NB4 (cell line): ENCODE measurements at regions not wholly inside any gene's neighbourhood (a gene's known extent, or its start where the extent isn't known, plus 50 kb on each side); places are given as distances from the start of the nearest gene placed in this dataset.

ENCODE experiments used
- DNase-seq: peaks from one replicate; pipeline ENCODE4 v3.0.0; 2010; ENCODE audit warnings: low read depth
- H3K4me3 ChIP-seq: one replicate; pipeline ENCODE4 v1.5.1; 2011; ENCODE audit warnings: mild to moderate bottlenecking, low read depth, low read length, moderate library complexity
- MYC ChIP-seq: IDR thresholded peaks from 2 replicates; pipeline ENCODE4 v1.6.1; 2011; ENCODE audit warnings: low read depth, low read length
- POLR2A ChIP-seq: IDR thresholded peaks from 2 replicates; pipeline ENCODE4 v1.6.1; 2011; ENCODE audit warnings: mild to moderate bottlenecking; ENCODE audit not compliant: insufficient read length; ENCODE audit errors: extremely low read depth
- TF ChIP-seq, protein P1 (sequence below): IDR thresholded peaks from one replicate; pipeline ENCODE4 v1.5.1; 2012; ENCODE audit warnings: low read depth, low read length
- TF ChIP-seq, protein P2 (sequence below): IDR thresholded peaks from 2 replicates; pipeline ENCODE4 v1.6.1; 2011; ENCODE audit warnings: low read depth, low read length

DNA sequence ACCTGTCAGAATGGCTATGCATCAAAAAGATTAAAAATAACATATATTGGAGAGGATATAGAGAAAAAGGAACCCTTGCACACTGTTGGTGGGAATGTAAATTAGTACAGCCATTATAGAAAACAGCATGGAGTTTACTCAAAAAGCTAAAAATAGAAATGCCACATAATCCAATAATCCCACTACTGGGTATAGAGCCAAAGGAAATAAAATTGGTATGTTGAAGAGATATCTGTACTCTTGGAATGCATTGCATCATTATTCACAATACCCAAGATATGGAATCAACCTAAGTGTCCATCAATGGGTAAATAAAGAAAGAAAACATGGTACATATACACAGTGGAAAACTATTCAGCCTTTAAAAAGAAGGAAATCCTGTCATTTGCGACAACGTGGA lies 77.2 kb downstream of the C1D start:
- TF ChIP-seq POLR2A, result no peak
- no peak for TF ChIP-seq MYC
- TF ChIP-seq, protein P1, sequence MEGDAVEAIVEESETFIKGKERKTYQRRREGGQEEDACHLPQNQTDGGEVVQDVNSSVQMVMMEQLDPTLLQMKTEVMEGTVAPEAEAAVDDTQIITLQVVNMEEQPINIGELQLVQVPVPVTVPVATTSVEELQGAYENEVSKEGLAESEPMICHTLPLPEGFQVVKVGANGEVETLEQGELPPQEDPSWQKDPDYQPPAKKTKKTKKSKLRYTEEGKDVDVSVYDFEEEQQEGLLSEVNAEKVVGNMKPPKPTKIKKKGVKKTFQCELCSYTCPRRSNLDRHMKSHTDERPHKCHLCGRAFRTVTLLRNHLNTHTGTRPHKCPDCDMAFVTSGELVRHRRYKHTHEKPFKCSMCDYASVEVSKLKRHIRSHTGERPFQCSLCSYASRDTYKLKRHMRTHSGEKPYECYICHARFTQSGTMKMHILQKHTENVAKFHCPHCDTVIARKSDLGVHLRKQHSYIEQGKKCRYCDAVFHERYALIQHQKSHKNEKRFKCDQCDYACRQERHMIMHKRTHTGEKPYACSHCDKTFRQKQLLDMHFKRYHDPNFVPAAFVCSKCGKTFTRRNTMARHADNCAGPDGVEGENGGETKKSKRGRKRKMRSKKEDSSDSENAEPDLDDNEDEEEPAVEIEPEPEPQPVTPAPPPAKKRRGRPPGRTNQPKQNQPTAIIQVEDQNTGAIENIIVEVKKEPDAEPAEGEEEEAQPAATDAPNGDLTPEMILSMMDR, result no peak
- TF ChIP-seq, protein P2, sequence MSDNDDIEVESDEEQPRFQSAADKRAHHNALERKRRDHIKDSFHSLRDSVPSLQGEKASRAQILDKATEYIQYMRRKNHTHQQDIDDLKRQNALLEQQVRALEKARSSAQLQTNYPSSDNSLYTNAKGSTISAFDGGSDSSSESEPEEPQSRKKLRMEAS, result no peak
- no peak for DNase-seq
- H3K4me3 ChIP-seq, result no peak overlapping the region

DNA sequence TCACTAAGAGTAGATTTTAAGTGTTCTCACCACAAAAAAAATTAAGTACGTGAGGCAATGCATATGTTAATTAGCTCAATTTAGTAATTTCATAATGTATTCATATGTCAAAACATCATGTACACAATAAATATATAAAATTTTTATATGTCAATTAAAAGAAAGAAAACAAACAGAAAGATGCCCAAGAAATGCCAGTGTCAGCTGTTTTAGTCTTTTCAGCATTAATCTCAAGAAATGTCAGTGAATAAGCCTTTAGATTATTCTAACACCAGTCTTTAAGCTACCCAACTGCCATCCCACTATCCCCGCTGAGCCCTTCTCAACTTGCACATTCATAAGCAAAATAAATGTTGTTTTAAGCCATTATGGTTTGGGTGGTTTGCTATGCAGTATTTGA lies 76.5 kb downstream of the C1D start:
- H3K4me3 ChIP-seq, result no peak overlapping the region
- TF ChIP-seq, protein P1, result no peak
- no peak for TF ChIP-seq POLR2A
- TF ChIP-seq, protein P2, result no peak
- no peak for TF ChIP-seq MYC
- no peak for DNase-seq
